ENCODE measurements at regions not wholly inside any gene's neighbourhood (a gene's known extent, or its start where the extent isn't known, plus 50 kb on each side); places are given as distances from the start of the nearest gene placed in this dataset.

GRCh38 chr9:81077572-81077971, 611.8 kb downstream of the TLE1 start:
- no peaks in the 10 kb centered on the region for H3K9me3 ChIP-seq
- no peaks in the 10 kb centered on the region for H3K27me3 ChIP-seq
- no peak for DNase-seq (ENCODE audit: extremely low spot score)
- TF ChIP-seq POLR2AphosphoS5 (IDR thresholded peaks at IDR 0.05) (no peak), POLR2A (IDR thresholded peaks at IDR 0.05; ENCODE audit: low read depth) (no peak), EP300 (IDR thresholded peaks at IDR 0.05) (no peak)
- TF ChIP-seq, protein P1, sequence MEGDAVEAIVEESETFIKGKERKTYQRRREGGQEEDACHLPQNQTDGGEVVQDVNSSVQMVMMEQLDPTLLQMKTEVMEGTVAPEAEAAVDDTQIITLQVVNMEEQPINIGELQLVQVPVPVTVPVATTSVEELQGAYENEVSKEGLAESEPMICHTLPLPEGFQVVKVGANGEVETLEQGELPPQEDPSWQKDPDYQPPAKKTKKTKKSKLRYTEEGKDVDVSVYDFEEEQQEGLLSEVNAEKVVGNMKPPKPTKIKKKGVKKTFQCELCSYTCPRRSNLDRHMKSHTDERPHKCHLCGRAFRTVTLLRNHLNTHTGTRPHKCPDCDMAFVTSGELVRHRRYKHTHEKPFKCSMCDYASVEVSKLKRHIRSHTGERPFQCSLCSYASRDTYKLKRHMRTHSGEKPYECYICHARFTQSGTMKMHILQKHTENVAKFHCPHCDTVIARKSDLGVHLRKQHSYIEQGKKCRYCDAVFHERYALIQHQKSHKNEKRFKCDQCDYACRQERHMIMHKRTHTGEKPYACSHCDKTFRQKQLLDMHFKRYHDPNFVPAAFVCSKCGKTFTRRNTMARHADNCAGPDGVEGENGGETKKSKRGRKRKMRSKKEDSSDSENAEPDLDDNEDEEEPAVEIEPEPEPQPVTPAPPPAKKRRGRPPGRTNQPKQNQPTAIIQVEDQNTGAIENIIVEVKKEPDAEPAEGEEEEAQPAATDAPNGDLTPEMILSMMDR (IDR thresholded peaks at IDR 0.05): no peak
- no peak overlapping the region for H3K27ac ChIP-seq (replicated peaks in 1 of 4)
- peaks cover 0 to 7% (median 2%) of the 10 kb centered on the region in 4 donors for H3K4me1 ChIP-seq
- H3K36me3 ChIP-seq: no peaks in the 10 kb centered on the region
- intact Hi-C loops (cut with DNase I): no loop called here
- no peak overlapping the region for H3K4me3 ChIP-seq

GRCh38 chr9:81076131-81076530, 613.2 kb downstream of the TLE1 start:
- no peak for TF ChIP-seq POLR2AphosphoS5 (IDR thresholded peaks at IDR 0.05)
- TF ChIP-seq, protein P1 (IDR thresholded peaks at IDR 0.05): no peak
- no peak for TF ChIP-seq EP300 (IDR thresholded peaks at IDR 0.05)
- no peak for TF ChIP-seq POLR2A (IDR thresholded peaks at IDR 0.05; ENCODE audit: low read depth)

DNA sequence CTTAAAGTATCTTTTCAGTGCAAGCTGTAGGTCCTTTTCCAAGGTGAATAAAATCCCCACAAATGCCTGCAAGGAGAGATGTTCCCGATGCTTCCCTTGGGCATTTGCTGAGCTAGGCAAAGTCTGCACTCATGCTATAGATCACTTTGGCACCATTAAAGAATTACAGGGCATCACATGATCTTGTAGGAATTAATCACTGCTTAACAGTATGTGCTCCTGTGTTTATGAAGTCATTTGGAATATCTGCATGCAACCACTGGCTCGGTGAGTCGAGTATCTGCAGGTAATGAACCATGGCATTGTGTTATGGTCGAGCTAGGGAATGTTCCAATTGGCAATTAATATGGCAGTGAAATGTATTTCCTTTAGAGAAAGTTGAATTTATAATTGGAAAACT, 615.1 kb downstream of the TLE1 start:
- intact Hi-C loops (cut with DNase I): no loop called here
- Histone ChIP-seq H3K27ac (replicated peaks in 1 of 4) (no peak overlapping the region), H3K9me3 (no peaks in the 10 kb centered on the region), H3K36me3 (no peaks in the 10 kb centered on the region), H3K4me3 (no peak overlapping the region), H3K27me3 (no peaks in the 10 kb centered on the region), H3K4me1 (no peaks in the 10 kb centered on the region)
- DNase-seq (ENCODE audit: extremely low spot score): no peak
- WGBS: 85% methylated on average over 4 of the region's 4 CpGs
- no peak for TF ChIP-seq POLR2AphosphoS5 (IDR thresholded peaks at IDR 0.05)
- TF ChIP-seq, protein P1 (IDR thresholded peaks at IDR 0.05): no peak
- TF ChIP-seq EP300 (IDR thresholded peaks at IDR 0.05): no peak
- no peak for TF ChIP-seq POLR2A (IDR thresholded peaks at IDR 0.05; ENCODE audit: low read depth)

More at GRCh38 chr9:81076131-81076530, 613.2 kb downstream of the TLE1 start:
- Histone ChIP-seq H3K9me3 (no peaks in the 10 kb centered on the region), H3K4me1 (no peaks in the 10 kb centered on the region), H3K4me3 (no peak overlapping the region), H3K36me3 (no peaks in the 10 kb centered on the region), H3K27me3 (no peaks in the 10 kb centered on the region), H3K27ac (replicated peaks in 1 of 4) (no peak overlapping the region)
- 73% methylated on average over 2 of the region's 2 CpGs for WGBS
- intact Hi-C loops (cut with DNase I): no loop called here
- DNase-seq (ENCODE audit: extremely low spot score): no peak

DNA sequence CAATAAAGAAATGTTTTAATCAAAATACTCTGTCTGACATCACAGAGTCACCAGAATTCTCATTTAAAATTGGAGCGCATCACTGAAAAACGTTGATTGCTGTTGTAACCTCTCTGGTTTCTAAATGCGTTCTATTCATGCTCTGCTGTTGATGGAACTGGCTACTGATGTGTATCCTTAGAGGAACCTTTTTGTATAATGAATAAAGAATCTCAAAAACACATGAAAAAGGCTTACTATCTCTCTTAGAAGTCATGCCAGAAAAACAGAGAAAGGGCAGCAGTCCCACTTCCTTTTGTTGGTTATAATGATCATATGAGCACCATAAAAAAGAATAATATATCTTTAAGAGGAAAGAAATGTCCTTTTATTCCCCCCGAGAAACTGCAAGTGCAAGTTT, 615.5 kb downstream of the TLE1 start:
- H3K27me3 ChIP-seq: no peaks in the 10 kb centered on the region
- no peaks in the 10 kb centered on the region for H3K9me3 ChIP-seq
- 94% methylated on average over 4 of the region's 4 CpGs for WGBS
- H3K4me3 ChIP-seq: no peak overlapping the region
- H3K36me3 ChIP-seq: no peaks in the 10 kb centered on the region
- intact Hi-C loops (cut with DNase I): no loop called here
- no peak for TF ChIP-seq POLR2AphosphoS5 (IDR thresholded peaks at IDR 0.05)
- TF ChIP-seq POLR2A (IDR thresholded peaks at IDR 0.05; ENCODE audit: low read depth): no peak
- TF ChIP-seq, protein P1 (IDR thresholded peaks at IDR 0.05): no peak
- no peak for TF ChIP-seq EP300 (IDR thresholded peaks at IDR 0.05)
- no peaks in the 10 kb centered on the region for H3K4me1 ChIP-seq
- no peak for DNase-seq (ENCODE audit: extremely low spot score)
- H3K27ac ChIP-seq (replicated peaks in 1 of 4): no peak overlapping the region

DNA sequence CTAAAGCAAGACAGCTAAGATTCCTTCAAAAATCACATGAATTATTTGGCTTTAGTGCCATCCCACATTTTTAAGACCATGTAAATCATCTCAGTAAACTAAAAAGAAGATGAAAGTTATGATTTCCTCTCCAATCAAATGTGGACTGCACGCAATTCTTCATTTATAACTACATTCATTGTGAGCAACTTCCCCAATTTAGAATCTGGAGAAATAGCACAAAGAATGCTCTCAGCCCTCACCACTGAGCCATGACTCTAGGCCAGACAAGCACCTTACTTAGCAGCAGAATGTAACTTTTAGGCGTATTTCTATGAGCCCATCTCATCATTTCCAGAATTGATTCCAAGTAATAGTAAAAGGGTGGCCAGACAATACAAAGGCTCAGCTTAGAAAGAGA, 616.6 kb downstream of the TLE1 start:
- intact Hi-C loops (cut with DNase I): no loop called here
- no peaks in the 10 kb centered on the region for H3K4me1 ChIP-seq
- TF ChIP-seq, protein P1 (IDR thresholded peaks at IDR 0.05): no peak
- no peak for TF ChIP-seq EP300 (IDR thresholded peaks at IDR 0.05)
- TF ChIP-seq POLR2A (IDR thresholded peaks at IDR 0.05; ENCODE audit: low read depth): no peak
- no peak for TF ChIP-seq POLR2AphosphoS5 (IDR thresholded peaks at IDR 0.05)

More for the DNA sequence above, 616.6 kb downstream of the TLE1 start:
- no peaks in the 10 kb centered on the region for H3K27me3 ChIP-seq
- H3K36me3 ChIP-seq: no peaks in the 10 kb centered on the region
- H3K9me3 ChIP-seq: no peaks in the 10 kb centered on the region
- no peak overlapping the region for H3K4me3 ChIP-seq
- no peak overlapping the region for H3K27ac ChIP-seq (replicated peaks in 1 of 4)
- no peak for DNase-seq (ENCODE audit: extremely low spot score)
- WGBS: 90% methylated on average over 2 of the region's 2 CpGs
